WTC11 (cell line): ENCODE measurements at regions not wholly inside any gene's neighbourhood (a gene's known extent, or its start where the extent isn't known, plus 50 kb on each side); places are given as distances from the start of the nearest gene placed in this dataset.
A peak's percentile ranks its signal among the peaks of the same experiment; 100 is the strongest.

Experiments used
- ATAC-seq: fragments of 200-7000 bp; cut with Tn5 transposase; 2 replicates; pipeline ENCODE4 v1.10.0; 2021; ENCODE audit warnings: mild to moderate bottlenecking, moderate library complexity
- CTCF ChIA-PET: fragments of 300-600 bp; sonication (Branson Sonifier 250); formaldehyde crosslinking; loops from one replicate; lab custom pipeline; 2021; ENCODE audit warnings: antibody characterized with exemption; lab: Charles Lee
- POLR2A ChIA-PET: fragments of 350-600 bp; sonication (Branson Sonifier 250); formaldehyde crosslinking; loops from one replicate; lab custom pipeline; 2021; ENCODE audit warnings: antibody characterized with exemption; lab: Charles Lee
- DNase-seq: peaks from one replicate; pipeline ENCODE4 v3.0.0; 2021; ENCODE audit warnings: low spot score
- H3K27ac Mint-ChIP-seq: 2 replicates; pipeline ENCODE4 v1.8.0; 2021; ENCODE audit warnings: mixed read lengths
- H3K27me3 Mint-ChIP-seq: 2 replicates; pipeline ENCODE4 v1.8.0; 2021; ENCODE audit warnings: low read depth, mild to moderate bottlenecking, moderate library complexity, mixed read lengths
- H3K36me3 Mint-ChIP-seq: 2 replicates; pipeline ENCODE4 v1.8.0; 2021; ENCODE audit warnings: mixed read lengths
- H3K4me1 Mint-ChIP-seq: 2 replicates; pipeline ENCODE4 v1.8.0; 2022; ENCODE audit warnings: mixed read lengths
- H3K4me3 Mint-ChIP-seq: 2 replicates; pipeline ENCODE4 v1.8.0; 2021; ENCODE audit warnings: mild to moderate bottlenecking, moderate library complexity, mixed read lengths
- H3K9me3 Mint-ChIP-seq: 2 replicates; pipeline ENCODE4 v1.8.0; 2021; ENCODE audit warnings: mixed read lengths
- AR ChIP-seq: fragments of 250-450 bp; sonication (Bioruptor Pico); IDR thresholded peaks from 2 replicates; pipeline ENCODE4 v1.9.0; 2021; ENCODE audit warnings: mild to moderate bottlenecking
- ATF1 ChIP-seq: sonication (generic); formaldehyde crosslinking; IDR thresholded peaks from 2 replicates; pipeline ENCODE4 v1.8.1; 2023; ENCODE audit warnings: mild to moderate bottlenecking, moderate library complexity, missing genetic modification reagents
- ATF3 ChIP-seq: sonication (generic); formaldehyde crosslinking; conservative IDR thresholded peaks from 2 replicates; pipeline ENCODE4 v1.8.1; 2022; ENCODE audit warnings: mild to moderate bottlenecking, missing genetic modification reagents
- FOXJ3 ChIP-seq: sonication (generic); formaldehyde crosslinking; IDR thresholded peaks from 2 replicates; pipeline ENCODE4 v1.9.0; 2021; ENCODE audit warnings: missing genetic modification reagents, mild to moderate bottlenecking, borderline replicate concordance
- GRHL2 ChIP-seq: fragments of 250-450 bp; sonication (Bioruptor Pico); IDR thresholded peaks from 2 replicates; pipeline ENCODE4 v1.8.0; 2022; ENCODE audit warnings: mild to moderate bottlenecking, moderate library complexity; ENCODE audit not compliant: insufficient replicate concordance, severe bottlenecking
- HMGA2 ChIP-seq: fragments of 250-450 bp; sonication (Bioruptor Pico); IDR thresholded peaks from 2 replicates; pipeline ENCODE4 v1.4.0; 2021; ENCODE audit warnings: mild to moderate bottlenecking, moderate library complexity
- JUN ChIP-seq: sonication (generic); formaldehyde crosslinking; IDR thresholded peaks from 2 replicates; pipeline ENCODE4 v1.8.0; 2023; ENCODE audit warnings: mild to moderate bottlenecking, missing genetic modification reagents
- MLX ChIP-seq: sonication (generic); formaldehyde crosslinking; IDR thresholded peaks from 2 replicates; pipeline ENCODE4 v1.8.1; 2023; ENCODE audit warnings: mild to moderate bottlenecking, missing genetic modification reagents, moderate library complexity
- MYBL2 ChIP-seq: sonication (generic); formaldehyde crosslinking; IDR thresholded peaks from 2 replicates; pipeline ENCODE4 v1.8.1; 2023; ENCODE audit warnings: mild to moderate bottlenecking, moderate library complexity, missing genetic modification reagents
- NFATC4 ChIP-seq: fragments of 250-450 bp; sonication (Bioruptor Pico); IDR thresholded peaks from 2 replicates; pipeline ENCODE4 v1.9.0; 2021; ENCODE audit warnings: mild to moderate bottlenecking
- OVOL2 ChIP-seq: fragments of 250-450 bp; sonication (Bioruptor Pico); IDR thresholded peaks from 2 replicates; pipeline ENCODE4 v1.9.0; 2021; ENCODE audit warnings: mild to moderate bottlenecking, borderline replicate concordance
- PREB ChIP-seq: sonication (generic); formaldehyde crosslinking; IDR thresholded peaks from 2 replicates; pipeline ENCODE4 v1.8.1; 2022; ENCODE audit warnings: mild to moderate bottlenecking, missing genetic modification reagents, moderate library complexity, borderline replicate concordance
- SOX15 ChIP-seq: fragments of 250-450 bp; sonication (Bioruptor Pico); IDR thresholded peaks from 2 replicates; pipeline ENCODE4 v1.9.0; 2021; ENCODE audit warnings: mild to moderate bottlenecking
- TCF7 ChIP-seq: sonication (generic); formaldehyde crosslinking; IDR thresholded peaks from 2 replicates; pipeline ENCODE4 v1.8.0; 2022; ENCODE audit warnings: mild to moderate bottlenecking, low read depth, missing genetic modification reagents, moderate library complexity
- ZNF219 ChIP-seq: sonication (generic); formaldehyde crosslinking; IDR thresholded peaks from 2 replicates; pipeline ENCODE4 v1.8.0; 2023; ENCODE audit warnings: missing genetic modification reagents, mild to moderate bottlenecking, borderline replicate concordance
- ZNF232 ChIP-seq: sonication (generic); formaldehyde crosslinking; IDR thresholded peaks from 2 replicates; pipeline ENCODE4 v1.8.0; 2022; ENCODE audit warnings: mild to moderate bottlenecking, missing genetic modification reagents
- ZNF425 ChIP-seq: fragments of 250-450 bp; sonication (Bioruptor Pico); conservative IDR thresholded peaks from 2 replicates; pipeline ENCODE4 v1.9.0; 2021; ENCODE audit warnings: mild to moderate bottlenecking
- ZNF532 ChIP-seq: fragments of 250-450 bp; sonication (Bioruptor Pico); IDR thresholded peaks from 2 replicates; pipeline ENCODE4 v1.9.0; 2021; ENCODE audit warnings: mild to moderate bottlenecking, borderline replicate concordance

GRCh38 chr20:17838921-17839320 lies 129.7 kb downstream of the SNX5 start:
- no peak for TF ChIP-seq ATF1 (CRISPR knock-in tag)
- TF ChIP-seq MYBL2 (CRISPR knock-in tag), result no peak
- no peak for TF ChIP-seq ZNF425 (CRISPR knock-in tag)
- no peak for TF ChIP-seq FOXJ3 (CRISPR knock-in tag)
- TF ChIP-seq HMGA2 (CRISPR knock-in tag), result no peak
- no peak for TF ChIP-seq ATF3 (CRISPR knock-in tag)
- no peak for TF ChIP-seq MLX (CRISPR knock-in tag)
- no peak for TF ChIP-seq ZNF219
- no peak for TF ChIP-seq ZNF232 (CRISPR knock-in tag)
- no peak for TF ChIP-seq AR (CRISPR knock-in tag)
- no peak for TF ChIP-seq ZNF532
- TF ChIP-seq OVOL2, result no peak
- no peak for TF ChIP-seq PREB (CRISPR knock-in tag)
- TF ChIP-seq SOX15 (CRISPR knock-in tag), result no peak
- no peak for DNase-seq
- peaks cover 34% of the 10 kb centered on the region for H3K4me1 Mint-ChIP-seq
- ChIA-PET POLR2A (no interaction called here), CTCF (interaction anchor here (1.8 kb wide), 1 partner anchor 156 kb away, joined by 9 read pairs; the partner anchor contains the start of gene RRBP1)
- H3K36me3 Mint-ChIP-seq, result 0 out of 2 replicates have a peak, but pooled peaks cover 3% of the 10 kb centered on the region
- no peak for ATAC-seq
- peaks cover 13% of the 10 kb centered on the region for H3K9me3 Mint-ChIP-seq
- H3K4me3 Mint-ChIP-seq, result no peak overlapping the region
- H3K27ac Mint-ChIP-seq, result no peak overlapping the region
- H3K27me3 Mint-ChIP-seq, result no peaks in the 10 kb centered on the region

GRCh38 chr20:17837179-17837578 lies 131.4 kb downstream of the SNX5 start:
- POLR2A ChIA-PET, result no interaction called here
- Mint-ChIP-seq H3K36me3 (0 out of 2 replicates have a peak, but pooled peaks cover 3% of the 10 kb centered on the region), H3K4me1 (peaks cover 30% of the 10 kb centered on the region), H3K27ac (no peak overlapping the region), H3K9me3 (peaks cover 13% of the 10 kb centered on the region), H3K27me3 (no peaks in the 10 kb centered on the region), H3K4me3 (no peak overlapping the region)
- DNase-seq (no peak), ATAC-seq (peak; percentile 35)
- CTCF ChIA-PET, result interaction anchor here (1.1 to 1.3 kb wide), 3 partner anchors 37 to 205 kb away, joined by 3 to 11 read pairs (median 4); partner anchors contain the start of gene RRBP1
- TF ChIP-seq JUN (CRISPR knock-in tag) (no peak), GRHL2 (no peak), ZNF532 (no peak), TCF7 (no peak), NFATC4 (CRISPR knock-in tag) (no peak)
